ENCODE measurements at regions not wholly inside any gene's neighbourhood (a gene's known extent, or its start where the extent isn't known, plus 50 kb on each side); places are given as distances from the start of the nearest gene placed in this dataset.

DNA sequence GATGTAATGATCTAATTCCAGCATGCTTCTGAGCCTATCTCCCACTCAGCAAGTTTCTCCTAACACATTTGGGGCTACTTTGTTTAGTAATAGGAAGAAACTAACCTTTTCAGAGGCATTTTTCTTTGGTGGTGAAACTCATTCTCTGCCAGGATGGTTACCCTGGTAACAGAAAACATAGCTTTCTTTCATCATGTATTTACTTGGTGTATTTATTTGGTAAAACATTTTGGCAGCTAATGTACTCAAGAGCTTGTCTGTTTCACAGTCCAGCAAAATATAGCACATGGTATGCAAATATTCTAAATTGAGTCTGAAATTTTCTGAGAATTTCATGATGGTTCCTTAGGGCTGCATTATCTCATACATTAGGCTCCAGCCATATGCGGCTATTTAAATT, 100.0 kb downstream of the SLC35B3 start:
- no peak for DNase-seq
- no TSS peak for BruUV-seq (replicated peaks)
- CTCF ChIA-PET = interaction anchor here (0.6 kb wide), 1 partner anchor 358 kb away, joined by 3 read pairs; no protein-coding TSS in a partner anchor
- TF ChIP-seq, protein P1, sequence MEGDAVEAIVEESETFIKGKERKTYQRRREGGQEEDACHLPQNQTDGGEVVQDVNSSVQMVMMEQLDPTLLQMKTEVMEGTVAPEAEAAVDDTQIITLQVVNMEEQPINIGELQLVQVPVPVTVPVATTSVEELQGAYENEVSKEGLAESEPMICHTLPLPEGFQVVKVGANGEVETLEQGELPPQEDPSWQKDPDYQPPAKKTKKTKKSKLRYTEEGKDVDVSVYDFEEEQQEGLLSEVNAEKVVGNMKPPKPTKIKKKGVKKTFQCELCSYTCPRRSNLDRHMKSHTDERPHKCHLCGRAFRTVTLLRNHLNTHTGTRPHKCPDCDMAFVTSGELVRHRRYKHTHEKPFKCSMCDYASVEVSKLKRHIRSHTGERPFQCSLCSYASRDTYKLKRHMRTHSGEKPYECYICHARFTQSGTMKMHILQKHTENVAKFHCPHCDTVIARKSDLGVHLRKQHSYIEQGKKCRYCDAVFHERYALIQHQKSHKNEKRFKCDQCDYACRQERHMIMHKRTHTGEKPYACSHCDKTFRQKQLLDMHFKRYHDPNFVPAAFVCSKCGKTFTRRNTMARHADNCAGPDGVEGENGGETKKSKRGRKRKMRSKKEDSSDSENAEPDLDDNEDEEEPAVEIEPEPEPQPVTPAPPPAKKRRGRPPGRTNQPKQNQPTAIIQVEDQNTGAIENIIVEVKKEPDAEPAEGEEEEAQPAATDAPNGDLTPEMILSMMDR (IDR thresholded peaks at IDR 0.05; ENCODE audit: unreplicated experiment) = no peak
- Mint-ChIP-seq H3K36me3 (ENCODE audit: insufficient read depth, unreplicated experiment) (no peaks in the 10 kb centered on the region), H3K9me3 (ENCODE audit: low read depth, unreplicated experiment) (no peaks in the 10 kb centered on the region), H3K27ac (ENCODE audit: unreplicated experiment) (no peak overlapping the region), H3K4me1 (ENCODE audit: low read depth, unreplicated experiment) (no peaks in the 10 kb centered on the region), H3K4me3 (ENCODE audit: low read depth, unreplicated experiment) (no peak overlapping the region), H3K27me3 (ENCODE audit: unreplicated experiment) (no peaks in the 10 kb centered on the region)
- intact Hi-C loops (cut with micrococcal nuclease; ENCODE audit: unreplicated experiment) = no loop called here

DNA sequence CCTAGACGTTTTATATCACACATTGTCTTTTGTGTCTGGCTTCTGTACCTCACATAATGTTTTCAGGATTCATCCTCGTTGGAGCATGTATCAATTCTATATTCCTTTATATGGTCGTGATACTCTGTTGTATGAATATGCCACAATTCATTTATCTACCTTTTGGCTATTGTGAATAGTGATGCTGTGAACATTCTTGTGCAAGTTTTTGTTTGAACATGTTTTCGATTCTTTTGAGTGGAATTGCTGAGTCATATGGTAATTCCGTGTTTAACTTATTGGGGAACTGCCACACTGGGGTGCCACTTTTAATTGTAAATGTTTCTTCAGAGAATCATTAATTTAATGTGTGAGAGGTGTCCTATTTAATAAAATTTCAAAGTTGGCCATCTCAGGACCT, 101.2 kb downstream of the SLC35B3 start:
- no TSS peak for BruUV-seq (replicated peaks)
- no peaks in the 10 kb centered on the region for H3K9me3 Mint-ChIP-seq (ENCODE audit: low read depth, unreplicated experiment)
- intact Hi-C loops (cut with micrococcal nuclease; ENCODE audit: unreplicated experiment) = no loop called here
- H3K4me1 Mint-ChIP-seq (ENCODE audit: low read depth, unreplicated experiment) = no peaks in the 10 kb centered on the region
- no peak overlapping the region for H3K4me3 Mint-ChIP-seq (ENCODE audit: low read depth, unreplicated experiment)
- H3K27me3 Mint-ChIP-seq (ENCODE audit: unreplicated experiment) = no peaks in the 10 kb centered on the region
- CTCF ChIA-PET = no interaction called here
- no peaks in the 10 kb centered on the region for H3K36me3 Mint-ChIP-seq (ENCODE audit: insufficient read depth, unreplicated experiment)
- no peak overlapping the region for H3K27ac Mint-ChIP-seq (ENCODE audit: unreplicated experiment)
- TF ChIP-seq, protein P1 (IDR thresholded peaks at IDR 0.05; ENCODE audit: unreplicated experiment) = no peak
- DNase-seq = no peak

DNA sequence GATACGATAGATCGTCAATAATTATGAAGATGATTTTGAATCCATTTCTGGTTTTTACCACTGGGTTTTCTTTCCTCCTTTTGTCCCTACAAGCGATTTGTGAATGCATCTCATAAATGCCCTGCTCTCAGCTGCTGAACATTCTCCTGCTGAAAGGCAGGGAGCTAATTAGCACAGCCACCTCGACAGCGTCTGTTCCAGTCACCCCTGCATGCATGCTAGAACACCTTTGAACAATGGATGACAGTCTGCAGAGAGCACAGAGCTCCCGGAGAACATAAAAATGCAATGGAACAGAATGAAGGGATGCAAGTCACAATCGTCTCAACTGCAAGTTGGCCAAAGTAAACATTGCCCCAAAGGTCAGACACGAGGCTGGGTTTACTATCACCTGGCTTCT, 105.8 kb downstream of the SLC35B3 start:
- no peak overlapping the region for H3K27ac Mint-ChIP-seq (ENCODE audit: unreplicated experiment)

DNA sequence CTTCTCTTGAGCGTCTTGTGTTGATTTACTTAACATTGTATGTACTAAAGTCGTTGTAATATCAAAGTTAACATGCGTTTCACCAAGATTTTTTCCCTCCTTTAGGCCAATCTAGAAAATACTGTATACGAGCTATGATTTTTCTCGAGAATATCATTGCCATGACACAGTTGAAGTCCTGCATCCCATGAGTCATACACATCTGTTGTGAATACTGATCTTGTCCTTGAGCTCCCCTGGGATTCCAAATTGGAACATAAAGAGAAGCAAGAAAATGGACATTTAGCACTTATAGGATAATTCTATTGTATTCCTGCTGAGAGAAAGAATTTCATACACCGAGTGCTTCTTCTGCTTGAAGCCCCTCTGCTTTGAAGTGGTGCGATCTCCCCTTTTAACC, 109.6 kb downstream of the SLC35B3 start:
- no peak overlapping the region for H3K27ac Mint-ChIP-seq (ENCODE audit: unreplicated experiment)
- TF ChIP-seq, protein P1 (IDR thresholded peaks at IDR 0.05; ENCODE audit: unreplicated experiment) = no peak
- no peaks in the 10 kb centered on the region for H3K4me1 Mint-ChIP-seq (ENCODE audit: low read depth, unreplicated experiment)
- no peak for DNase-seq
- no peaks in the 10 kb centered on the region for H3K27me3 Mint-ChIP-seq (ENCODE audit: unreplicated experiment)
- no TSS peak for BruUV-seq (replicated peaks)
- H3K9me3 Mint-ChIP-seq (ENCODE audit: low read depth, unreplicated experiment) = no peaks in the 10 kb centered on the region
- no peaks in the 10 kb centered on the region for H3K36me3 Mint-ChIP-seq (ENCODE audit: insufficient read depth, unreplicated experiment)
- CTCF ChIA-PET = no interaction called here
- intact Hi-C loops (cut with micrococcal nuclease; ENCODE audit: unreplicated experiment) = no loop called here
- no peak overlapping the region for H3K4me3 Mint-ChIP-seq (ENCODE audit: low read depth, unreplicated experiment)

More for the DNA sequence above, 105.8 kb downstream of the SLC35B3 start:
- H3K4me3 Mint-ChIP-seq (ENCODE audit: low read depth, unreplicated experiment) = no peak overlapping the region
- H3K27me3 Mint-ChIP-seq (ENCODE audit: unreplicated experiment) = no peaks in the 10 kb centered on the region
- H3K36me3 Mint-ChIP-seq (ENCODE audit: insufficient read depth, unreplicated experiment) = no peaks in the 10 kb centered on the region
- CTCF ChIA-PET = no interaction called here
- no peaks in the 10 kb centered on the region for H3K4me1 Mint-ChIP-seq (ENCODE audit: low read depth, unreplicated experiment)
- intact Hi-C loops (cut with micrococcal nuclease; ENCODE audit: unreplicated experiment) = no loop called here
- DNase-seq = no peak
- BruUV-seq (replicated peaks) = no TSS peak
- TF ChIP-seq, protein P1 (IDR thresholded peaks at IDR 0.05; ENCODE audit: unreplicated experiment) = no peak
- no peaks in the 10 kb centered on the region for H3K9me3 Mint-ChIP-seq (ENCODE audit: low read depth, unreplicated experiment)

Data from Calu3 (cell line).